ENCODE measurements at regions not wholly inside any gene's neighbourhood (a gene's known extent, or its start where the extent isn't known, plus 50 kb on each side); places are given as distances from the start of the nearest gene placed in this dataset.

- H3K9me3 ChIP-seq (ENCODE audit: control insufficient read depth, insufficient read depth, low read length) = no peaks in the 10 kb centered on the region
Measured at GRCh38 chr18:38042211-38042890, 476.8 kb upstream of the CELF4 start.

GRCh38 chr18:38038242-38038641 lies 472.6 kb upstream of the CELF4 start:
- H3K36me3 ChIP-seq (ENCODE audit: control insufficient read depth, low read length) = no peaks in the 10 kb centered on the region
- no peak for TF ChIP-seq CTCF (IDR thresholded peaks at IDR 0.05; ENCODE audit: low read depth, low read length, poor library complexity, severe bottlenecking)
- TF ChIP-seq EZH2phosphoT487 (IDR thresholded peaks at IDR 0.05; ENCODE audit: borderline replicate concordance, low read length) = no peak
- H3K9me2 ChIP-seq (replicated peaks; ENCODE audit: control insufficient read depth, low read length) = no peaks in the 10 kb centered on the region
- H3K4me3 ChIP-seq (ENCODE audit: low read length) = no peak overlapping the region
- H3K9me3 ChIP-seq (ENCODE audit: control insufficient read depth, insufficient read depth, low read length) = no peaks in the 10 kb centered on the region
- no peak overlapping the region for H3K27ac ChIP-seq (ENCODE audit: low read depth, low read length)
- no peaks in the 10 kb centered on the region for H3K79me2 ChIP-seq (ENCODE audit: control insufficient read depth, low read length)
- no peaks in the 10 kb centered on the region for H4K20me1 ChIP-seq (ENCODE audit: control insufficient read depth, insufficient read depth, low read depth, low read length)
- no peaks in the 10 kb centered on the region for H3F3A ChIP-seq (ENCODE audit: control insufficient read depth, insufficient read depth)
- no peaks in the 10 kb centered on the region for H3K27me3 ChIP-seq (ENCODE audit: control insufficient read depth, low read length)
- no peaks in the 10 kb centered on the region for H3K4me1 ChIP-seq (ENCODE audit: control insufficient read depth, low read length)
- no peak overlapping the region for H3K4me2 ChIP-seq (ENCODE audit: low read length)

More at GRCh38 chr18:38042211-38042890, 476.8 kb upstream of the CELF4 start:
- H4K20me1 ChIP-seq (ENCODE audit: control insufficient read depth, insufficient read depth, low read depth, low read length) = no peaks in the 10 kb centered on the region
- H3K36me3 ChIP-seq (ENCODE audit: control insufficient read depth, low read length) = no peaks in the 10 kb centered on the region
- no peaks in the 10 kb centered on the region for H3F3A ChIP-seq (ENCODE audit: control insufficient read depth, insufficient read depth)
- no peak overlapping the region for H3K4me2 ChIP-seq (ENCODE audit: low read length)
- no peaks in the 10 kb centered on the region for H3K9me2 ChIP-seq (replicated peaks; ENCODE audit: control insufficient read depth, low read length)
- TF ChIP-seq CTCF (IDR thresholded peaks at IDR 0.05; ENCODE audit: low read depth, low read length, poor library complexity, severe bottlenecking) (no peak), EZH2phosphoT487 (IDR thresholded peaks at IDR 0.05; ENCODE audit: borderline replicate concordance, low read length) (no peak)
- no peak overlapping the region for H3K27ac ChIP-seq (ENCODE audit: low read depth, low read length)
- H3K79me2 ChIP-seq (ENCODE audit: control insufficient read depth, low read length) = no peaks in the 10 kb centered on the region
- no peak overlapping the region for H3K4me3 ChIP-seq (ENCODE audit: low read length)
- H3K27me3 ChIP-seq (ENCODE audit: control insufficient read depth, low read length) = no peaks in the 10 kb centered on the region
- H3K4me1 ChIP-seq (ENCODE audit: control insufficient read depth, low read length) = no peaks in the 10 kb centered on the region

- no peak for TF ChIP-seq CTCF (IDR thresholded peaks at IDR 0.05; ENCODE audit: low read depth, low read length, poor library complexity, severe bottlenecking)
- TF ChIP-seq EZH2phosphoT487 (IDR thresholded peaks at IDR 0.05; ENCODE audit: borderline replicate concordance, low read length) = no peak
- Histone ChIP-seq H3K27me3 (ENCODE audit: control insufficient read depth, low read length) (no peaks in the 10 kb centered on the region), H3K27ac (ENCODE audit: low read depth, low read length) (no peak overlapping the region), H3K4me2 (ENCODE audit: low read length) (no peak overlapping the region), H3K4me1 (ENCODE audit: control insufficient read depth, low read length) (no peaks in the 10 kb centered on the region), H3K36me3 (ENCODE audit: control insufficient read depth, low read length) (no peaks in the 10 kb centered on the region), H3F3A (ENCODE audit: control insufficient read depth, insufficient read depth) (no peaks in the 10 kb centered on the region), H3K79me2 (ENCODE audit: control insufficient read depth, low read length) (no peaks in the 10 kb centered on the region), H3K4me3 (ENCODE audit: low read length) (no peak overlapping the region), H3K9me2 (replicated peaks; ENCODE audit: control insufficient read depth, low read length) (no peaks in the 10 kb centered on the region), H3K9me3 (ENCODE audit: control insufficient read depth, insufficient read depth, low read length) (no peaks in the 10 kb centered on the region), H4K20me1 (ENCODE audit: control insufficient read depth, insufficient read depth, low read depth, low read length) (no peaks in the 10 kb centered on the region)
Measured at GRCh38 chr18:38035193-38035592, 469.6 kb upstream of the CELF4 start.

Measured in DOHH2 (cell line).